IMR-90 (cell line): ENCODE measurements at regions not wholly inside any gene's neighbourhood (a gene's known extent, or its start where the extent isn't known, plus 50 kb on each side); places are given as distances from the start of the nearest gene placed in this dataset.

Source experiments
- ATAC-seq: fragments of 200-7000 bp; cut with Tn5 transposase; 2 replicates; pipeline ENCODE4 v1.9.1; 2020; ENCODE audit warnings: low read depth, mild to moderate bottlenecking, moderate library complexity
- BruUV-seq: library from RNA; stranded (reverse); fragments of 400-500 nt; replicated peaks from 2 replicates; lab custom pipeline; 2021; lab: Mats Ljungman, UMichigan
- CTCF ChIA-PET: fragments of 300-600 bp; formaldehyde crosslinking; extraction: SDS; loops from one replicate; lab custom pipeline; 2021; ENCODE audit warnings: antibody characterized with exemption; lab: Yijun Ruan, JAX
- POLR2A ChIA-PET: fragments of 300-600 bp; sonication (Branson Sonifier 250); formaldehyde crosslinking; loops from one replicate; lab custom pipeline; 2022; ENCODE audit warnings: antibody characterized with exemption; ENCODE audit not compliant: unreplicated experiment; lab: Charles Lee
- DNase-seq: peaks from one replicate; pipeline ENCODE4 v3.0.0; 2013
- H2AFZ ChIP-seq: replicated peaks from 2 replicates; pipeline ENCODE3; 2013; ENCODE audit warnings: low read length, mild to moderate bottlenecking; ENCODE audit not compliant: poor library complexity
- H2AK5ac ChIP-seq: 2 replicates; pipeline ENCODE4 v1.6.1; 2013; ENCODE audit warnings: low read depth, low read length, inconsistent platforms
- H2AK9ac ChIP-seq: replicated peaks from 2 replicates; pipeline ENCODE3; 2013; ENCODE audit warnings: mild to moderate bottlenecking, low read depth, low read length, moderate library complexity; ENCODE audit not compliant: poor library complexity
- H2BK120ac ChIP-seq: 2 replicates; pipeline ENCODE4 v1.6.1; 2013; ENCODE audit warnings: low read depth, low read length, inconsistent platforms
- H2BK15ac ChIP-seq: 3 replicates; pipeline ENCODE4 v1.6.1; 2013; ENCODE audit warnings: low read depth, low read length, inconsistent platforms
- H2BK20ac ChIP-seq: 2 replicates; pipeline ENCODE4 v1.6.1; 2013; ENCODE audit warnings: low read depth, mild to moderate bottlenecking, inconsistent platforms, low read length, moderate library complexity
- H2BK5ac ChIP-seq: 2 replicates; pipeline ENCODE4 v1.6.1; 2013; ENCODE audit warnings: mild to moderate bottlenecking, low read depth, low read length, inconsistent platforms; ENCODE audit not compliant: poor library complexity, severe bottlenecking
- H3K14ac ChIP-seq: replicated peaks from 2 replicates; pipeline ENCODE4 v1.6.1; 2013; ENCODE audit warnings: low read depth, low read length, inconsistent platforms
- H3K18ac ChIP-seq: 2 replicates; pipeline ENCODE4 v1.6.1; 2013; ENCODE audit warnings: low read depth, low read length, control low read depth
- H3K23ac ChIP-seq: 2 replicates; pipeline ENCODE4 v1.6.1; 2013; ENCODE audit warnings: low read depth, low read length, inconsistent platforms
- H3K27ac ChIP-seq: 2 replicates; pipeline ENCODE4 v1.5.1; 2013; ENCODE audit warnings: mild to moderate bottlenecking, control low read depth, low read length; ENCODE audit not compliant: insufficient read depth
- H3K27me3 ChIP-seq: 2 replicates; pipeline ENCODE4 v1.6.1; 2013; ENCODE audit warnings: low read length; ENCODE audit not compliant: control insufficient read depth, insufficient read depth
- H3K36me3 ChIP-seq: 2 replicates; pipeline ENCODE4 v1.6.1; 2013; ENCODE audit warnings: low read length, mixed read lengths; ENCODE audit not compliant: control insufficient read depth, insufficient read depth
- H3K4ac ChIP-seq: 2 replicates; pipeline ENCODE4 v1.6.1; 2013; ENCODE audit warnings: low read depth, low read length, inconsistent platforms
- H3K4me1 ChIP-seq: 2 replicates; pipeline ENCODE4 v1.6.1; 2013; ENCODE audit warnings: low read length, mixed read lengths; ENCODE audit not compliant: control insufficient read depth, insufficient read depth
- H3K4me2 ChIP-seq: 2 replicates; pipeline ENCODE4 v1.6.1; 2013; ENCODE audit warnings: low read depth, mild to moderate bottlenecking, control low read depth, low read length, moderate library complexity
- H3K4me3 ChIP-seq: 2 replicates; pipeline ENCODE4 v1.5.1; 2013; ENCODE audit warnings: low read depth, mild to moderate bottlenecking, control low read depth, low read length, moderate library complexity; ENCODE audit not compliant: insufficient read depth
- H3K56ac ChIP-seq: 2 replicates; pipeline ENCODE4 v1.6.1; 2013; ENCODE audit warnings: low read length, inconsistent platforms; ENCODE audit not compliant: insufficient read depth; ENCODE audit errors: extremely low read depth
- H3K79me1 ChIP-seq, 2 experiments: 2 replicates each; pipeline ENCODE4 v1.6.1; 2013; ENCODE audit warnings: low read length in 2 of 2, inconsistent platforms in 1 of 2, low read depth in 1 of 2
- H3K9ac ChIP-seq: 2 replicates; pipeline ENCODE4 v1.6.1; 2013; ENCODE audit warnings: low read depth, low read length, control low read depth
- H3K9me1 ChIP-seq: 2 replicates; pipeline ENCODE4 v1.6.1; 2013; ENCODE audit warnings: low read length, inconsistent platforms; ENCODE audit not compliant: insufficient read depth
- H3K9me3 ChIP-seq: 2 replicates; pipeline ENCODE4 v1.6.1; 2013; ENCODE audit warnings: low read length; ENCODE audit not compliant: control insufficient read depth, insufficient read depth
- H4K20me1 ChIP-seq: 2 replicates; pipeline ENCODE4 v1.6.1; 2013; ENCODE audit warnings: low read length, inconsistent platforms; ENCODE audit not compliant: insufficient read depth
- H4K5ac ChIP-seq: 2 replicates; pipeline ENCODE4 v1.6.1; 2013; ENCODE audit warnings: mild to moderate bottlenecking, low read depth, low read length, control low read depth
- H4K8ac ChIP-seq, 2 experiments: 2 replicates each; pipeline ENCODE4 v1.6.1; 2013; ENCODE audit warnings: low read depth in 2 of 2, low read length in 2 of 2, control low read depth in 1 of 2, inconsistent platforms in 1 of 2
- H4K91ac ChIP-seq: 2 replicates; pipeline ENCODE4 v1.6.1; 2013; ENCODE audit warnings: low read depth, low read length, inconsistent platforms; ENCODE audit not compliant: insufficient read depth
- BHLHE40 ChIP-seq: fragments of 150-350 bp; IDR thresholded peaks from 2 replicates; pipeline ENCODE4 v1.6.1; 2016; ENCODE audit warnings: mild to moderate bottlenecking, low read depth, low read length
- CEBPB ChIP-seq: IDR thresholded peaks from 2 replicates; pipeline ENCODE4 v1.6.1; 2012; ENCODE audit warnings: low read depth, low read length, improper control_type of control experiment
- CHD1 ChIP-seq: IDR thresholded peaks from 2 replicates; pipeline ENCODE4 v1.6.1; 2012; ENCODE audit warnings: low read depth, low read length, improper control_type of control experiment
- FOS ChIP-seq: fragments of 150-350 bp; IDR thresholded peaks from 2 replicates; pipeline ENCODE4 v1.6.1; 2016; ENCODE audit warnings: low read depth, low read length
- MAFK ChIP-seq: IDR thresholded peaks from 2 replicates; pipeline ENCODE4 v1.6.1; 2012; ENCODE audit warnings: low read depth, low read length, improper control_type of control experiment
- MAZ ChIP-seq: IDR thresholded peaks from 2 replicates; pipeline ENCODE4 v1.6.1; 2012; ENCODE audit warnings: low read depth, mild to moderate bottlenecking, low read length, improper control_type of control experiment, moderate library complexity, borderline replicate concordance
- MXI1 ChIP-seq: IDR thresholded peaks from 2 replicates; pipeline ENCODE4 v1.6.1; 2012; ENCODE audit warnings: low read depth, mild to moderate bottlenecking, low read length, moderate library complexity, borderline replicate concordance
- POLR2A ChIP-seq: IDR thresholded peaks from 2 replicates; pipeline ENCODE4 v1.6.1; 2012; ENCODE audit warnings: mild to moderate bottlenecking, low read depth, low read length
- RAD21 ChIP-seq: IDR thresholded peaks from 2 replicates; pipeline ENCODE4 v1.6.1; 2012; ENCODE audit warnings: low read length, improper control_type of control experiment
- RFX5 ChIP-seq: IDR thresholded peaks from 2 replicates; pipeline ENCODE4 v1.8.0; 2012; ENCODE audit warnings: low read depth, mild to moderate bottlenecking, low read length, moderate library complexity
- SMC3 ChIP-seq: fragments of 150-350 bp; IDR thresholded peaks from 2 replicates; pipeline ENCODE4 v1.6.1; 2016; ENCODE audit warnings: low read depth, mild to moderate bottlenecking, antibody characterized with exemption, low read length, moderate library complexity
- WGBS, 2 experiments: methylation state at CpG; one replicate each; pipeline versions ENCODE4 v1.1.5 to v1.1.7; 2013; ENCODE audit warnings: missing lambda C conversion rate in 2 of 2; ENCODE audit not compliant: insufficient read length in 1 of 2; ENCODE audit errors: extremely low coverage in 2 of 2; 5-methylcytosine and 5-hydroxymethylcytosine counted together
- dilution Hi-C: fragments of 300-500 bp; cut with HindIII; formaldehyde crosslinking; loops from one replicate; pipeline ENCODE4 v1.14.3; 2018; ENCODE audit warnings: low sequenced_read_pairs; ENCODE audit not compliant: unreplicated experiment
- in situ Hi-C: fragments of 300-500 bp; cut with MboI; formaldehyde crosslinking; loops from 3 replicates; pipeline ENCODE4 v1.14.3; 2019; ENCODE audit warnings: low sequenced_read_pairs, inconsistent platforms, mixed read lengths
- intact Hi-C: fragments of 100-400 bp; cut with micrococcal nuclease; formaldehyde crosslinking; loops from 2 replicates; pipeline ENCODE4 v1.10.0; 2022
- TF ChIP-seq, protein P1 (sequence below): conservative IDR thresholded peaks from 2 replicates; pipeline ENCODE4 v1.5.1; 2012; ENCODE audit warnings: mild to moderate bottlenecking, low read depth, low read length, improper control_type of control experiment
- TF ChIP-seq, protein P2 (sequence below): fragments of 150-350 bp; IDR thresholded peaks from 2 replicates; pipeline ENCODE4 v1.6.1; 2017; ENCODE audit warnings: mild to moderate bottlenecking, antibody characterized with exemption, low read length, low read depth

DNA sequence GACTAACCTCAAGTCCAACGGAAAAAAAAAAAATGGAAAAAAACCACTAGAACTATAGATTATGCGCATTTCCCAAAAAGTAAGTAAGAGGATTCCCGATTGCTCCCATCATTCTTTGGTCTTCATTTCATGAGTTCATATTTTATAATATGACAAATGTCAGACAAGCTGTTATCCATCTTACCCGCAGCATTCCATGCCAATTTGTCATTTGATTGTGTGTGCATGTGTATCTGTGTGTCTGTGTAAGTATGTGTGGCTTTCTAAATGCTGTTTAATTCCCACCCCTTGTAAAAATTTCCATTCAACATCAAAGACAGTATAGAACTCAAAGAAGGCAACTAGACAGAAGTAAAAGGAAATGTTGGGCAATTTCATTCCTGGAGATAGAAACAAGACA is 434.1 kb downstream of the CDH11 start:
- dilution Hi-C loops (no loop called here), in situ Hi-C loops (no loop called here), intact Hi-C loops (no loop called here)
- no peaks in the 10 kb centered on the region for H3K36me3 ChIP-seq
- no peak overlapping the region for H3K4me3 ChIP-seq
- H2AFZ ChIP-seq = no peak overlapping the region
- H2BK15ac ChIP-seq = no peak overlapping the region
- no peaks in the 10 kb centered on the region for H3K9me1 ChIP-seq
- H3K27me3 ChIP-seq = no peaks in the 10 kb centered on the region
- no peaks in the 10 kb centered on the region for H3K9me3 ChIP-seq
- DNase-seq = no peak
- H4K91ac ChIP-seq = no peak overlapping the region
- H3K27ac ChIP-seq = no peak overlapping the region
- H2BK20ac ChIP-seq = no peak overlapping the region
- ChIA-PET CTCF (no interaction called here), POLR2A (no interaction called here)
- H2BK5ac ChIP-seq = no peak overlapping the region
- no peak overlapping the region for H2BK120ac ChIP-seq
- H3K56ac ChIP-seq = no peak overlapping the region
- no peaks in the 10 kb centered on the region for H3K79me1 ChIP-seq
- H3K23ac ChIP-seq = no peak overlapping the region
- H3K4me2 ChIP-seq = no peak overlapping the region
- no peak overlapping the region for H3K4ac ChIP-seq
- no CpG with 5 or more reads among the region's 4 CpGs for WGBS, 2 experiments
- H4K5ac ChIP-seq = no peak overlapping the region
- no TSS peak for BruUV-seq
- H3K4me1 ChIP-seq = no peaks in the 10 kb centered on the region
- H2AK9ac ChIP-seq = no peak overlapping the region
- no peak for TF ChIP-seq CHD1
- no peak for TF ChIP-seq SMC3
- no peak for TF ChIP-seq MAFK
- no peak for TF ChIP-seq CEBPB
- TF ChIP-seq MXI1 = no peak
- TF ChIP-seq RFX5 = no peak
- TF ChIP-seq MAZ = no peak
- TF ChIP-seq BHLHE40 = no peak
- TF ChIP-seq, protein P1, sequence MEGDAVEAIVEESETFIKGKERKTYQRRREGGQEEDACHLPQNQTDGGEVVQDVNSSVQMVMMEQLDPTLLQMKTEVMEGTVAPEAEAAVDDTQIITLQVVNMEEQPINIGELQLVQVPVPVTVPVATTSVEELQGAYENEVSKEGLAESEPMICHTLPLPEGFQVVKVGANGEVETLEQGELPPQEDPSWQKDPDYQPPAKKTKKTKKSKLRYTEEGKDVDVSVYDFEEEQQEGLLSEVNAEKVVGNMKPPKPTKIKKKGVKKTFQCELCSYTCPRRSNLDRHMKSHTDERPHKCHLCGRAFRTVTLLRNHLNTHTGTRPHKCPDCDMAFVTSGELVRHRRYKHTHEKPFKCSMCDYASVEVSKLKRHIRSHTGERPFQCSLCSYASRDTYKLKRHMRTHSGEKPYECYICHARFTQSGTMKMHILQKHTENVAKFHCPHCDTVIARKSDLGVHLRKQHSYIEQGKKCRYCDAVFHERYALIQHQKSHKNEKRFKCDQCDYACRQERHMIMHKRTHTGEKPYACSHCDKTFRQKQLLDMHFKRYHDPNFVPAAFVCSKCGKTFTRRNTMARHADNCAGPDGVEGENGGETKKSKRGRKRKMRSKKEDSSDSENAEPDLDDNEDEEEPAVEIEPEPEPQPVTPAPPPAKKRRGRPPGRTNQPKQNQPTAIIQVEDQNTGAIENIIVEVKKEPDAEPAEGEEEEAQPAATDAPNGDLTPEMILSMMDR = no peak
- TF ChIP-seq POLR2A = no peak
- no peak for TF ChIP-seq FOS
- TF ChIP-seq, protein P2, sequence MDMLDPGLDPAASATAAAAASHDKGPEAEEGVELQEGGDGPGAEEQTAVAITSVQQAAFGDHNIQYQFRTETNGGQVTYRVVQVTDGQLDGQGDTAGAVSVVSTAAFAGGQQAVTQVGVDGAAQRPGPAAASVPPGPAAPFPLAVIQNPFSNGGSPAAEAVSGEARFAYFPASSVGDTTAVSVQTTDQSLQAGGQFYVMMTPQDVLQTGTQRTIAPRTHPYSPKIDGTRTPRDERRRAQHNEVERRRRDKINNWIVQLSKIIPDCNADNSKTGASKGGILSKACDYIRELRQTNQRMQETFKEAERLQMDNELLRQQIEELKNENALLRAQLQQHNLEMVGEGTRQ = no peak
- TF ChIP-seq RAD21 = no peak
- ATAC-seq = no peak
- H3K18ac ChIP-seq = no peak overlapping the region
- H4K8ac ChIP-seq = no peak overlapping the region
- no peak overlapping the region for H2AK5ac ChIP-seq
- no peak overlapping the region for H3K14ac ChIP-seq
- no peak overlapping the region for H3K9ac ChIP-seq
- H4K20me1 ChIP-seq = no peaks in the 10 kb centered on the region
